HG03442 (cell line): ENCODE measurements at regions not wholly inside any gene's neighbourhood (a gene's known extent, or its start where the extent isn't known, plus 50 kb on each side); places are given as distances from the start of the nearest gene placed in this dataset.
"Not testable (repeated sequence)": the region's sequence is repeated elsewhere in the genome, so short reads cannot be mapped to it uniquely, and the experiment has no call there.

Experiments used
- ATAC-seq: cut with Tn5 transposase; IDR thresholded peaks from one replicate; pipeline ENCODE4 v1.9.1; 2021; ENCODE audit warnings: mild to moderate bottlenecking, moderate library complexity; ENCODE audit not compliant: unreplicated experiment

DNA sequence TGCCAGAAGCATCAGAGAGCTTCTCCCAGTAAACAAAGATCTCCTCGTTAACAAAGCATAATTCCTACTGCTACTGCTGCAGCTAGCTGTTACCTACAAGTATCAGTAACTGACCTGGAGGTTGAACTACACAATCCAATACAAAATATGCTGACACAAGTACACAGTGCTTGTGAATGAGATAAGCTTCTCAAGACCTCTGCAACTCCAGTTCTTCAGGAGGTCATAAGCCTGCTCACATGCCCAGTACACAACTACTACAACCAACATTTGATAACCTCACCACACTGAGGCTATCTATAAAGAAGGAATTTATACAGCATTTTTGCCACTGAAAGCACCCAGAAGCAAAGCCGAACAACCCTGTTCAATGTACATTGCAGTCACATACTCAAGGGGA lies 66.7 kb upstream of the SMARCAD1 start:
- no peak for ATAC-seq

DNA sequence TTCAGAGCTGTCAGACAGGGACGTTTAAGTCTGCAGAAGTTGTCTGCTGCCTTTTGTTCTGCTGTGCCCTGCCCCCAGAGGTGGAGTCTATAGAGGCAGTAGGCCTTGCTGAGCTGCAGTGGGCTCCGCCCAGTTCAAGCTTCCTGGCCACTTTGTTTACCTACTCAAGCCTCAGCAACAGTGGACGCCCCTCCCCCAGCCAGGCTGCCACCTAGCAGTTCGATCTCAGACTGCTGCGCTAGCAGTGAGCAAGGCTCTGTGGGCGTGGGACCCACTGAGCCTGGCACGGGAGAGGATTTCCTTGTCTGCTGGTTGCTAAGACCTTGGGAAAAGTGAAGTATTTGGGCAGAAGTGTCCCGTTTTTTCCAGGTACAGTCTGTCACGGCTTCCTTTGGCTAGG lies 59.6 kb upstream of the SMARCAD1 start:
- not testable (repeated sequence) for ATAC-seq

DNA sequence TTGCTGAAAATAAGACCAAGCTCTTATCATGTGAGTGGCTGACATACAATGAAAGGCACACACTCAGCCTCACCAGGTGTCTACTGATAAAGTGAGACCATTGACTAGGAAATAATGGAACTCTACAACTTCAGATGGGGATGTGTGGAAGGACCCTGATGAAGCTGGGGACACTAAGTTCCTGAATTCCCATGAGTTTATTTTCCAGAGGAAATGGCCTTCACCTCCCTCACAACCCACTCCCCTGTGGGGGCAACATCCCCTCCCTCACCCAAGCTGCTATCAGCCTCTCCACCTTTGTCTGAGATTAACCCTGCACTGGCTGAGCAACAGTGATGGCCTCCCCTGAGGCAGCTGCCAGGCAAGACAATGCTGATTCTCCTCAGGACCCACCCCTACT lies 55.2 kb upstream of the SMARCAD1 start:
- no peak for ATAC-seq

DNA sequence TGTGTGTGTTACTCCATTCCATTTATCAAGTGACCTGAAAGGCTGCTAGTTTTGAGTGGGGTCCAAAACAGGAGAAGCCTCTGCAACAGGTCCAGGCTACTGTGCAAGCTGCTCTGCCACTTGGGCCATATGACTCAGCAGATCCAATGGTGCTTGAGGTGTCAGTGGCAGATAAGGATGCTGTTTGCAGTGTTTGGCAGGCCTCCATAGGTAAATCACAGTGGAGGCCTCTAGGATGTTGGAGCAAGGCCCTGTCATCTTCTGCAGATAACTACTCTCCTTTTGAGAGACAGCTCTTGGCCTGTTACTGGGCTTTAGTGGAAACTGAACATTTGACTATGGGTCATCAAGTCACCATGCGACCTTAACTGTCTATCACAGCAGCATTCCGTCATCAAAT lies 52.3 kb upstream of the SMARCAD1 start:
- ATAC-seq, result not testable (repeated sequence)

DNA sequence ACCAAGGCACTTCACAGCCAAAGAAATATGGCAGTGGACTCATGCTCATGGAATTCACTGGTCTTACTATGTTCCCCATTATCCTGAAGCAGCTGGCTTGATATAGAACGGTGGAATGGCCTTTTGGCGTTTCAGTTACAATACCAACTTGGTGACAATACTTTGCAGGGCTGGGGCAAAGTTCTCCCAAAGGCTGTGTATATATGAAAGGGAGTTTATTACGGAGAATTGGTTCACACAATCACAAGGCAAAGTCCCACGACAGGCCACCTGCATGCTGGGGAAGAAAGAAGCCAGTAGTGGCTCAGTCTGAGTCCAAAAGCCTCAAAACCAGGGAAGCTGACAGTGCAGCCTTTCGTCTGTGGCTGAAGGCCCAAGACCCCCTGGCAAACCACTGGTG lies 50.8 kb upstream of the SMARCAD1 start:
- no peak for ATAC-seq
